ENCODE measurements at regions not wholly inside any gene's neighbourhood (a gene's known extent, or its start where the extent isn't known, plus 50 kb on each side); places are given as distances from the start of the nearest gene placed in this dataset.

DNA sequence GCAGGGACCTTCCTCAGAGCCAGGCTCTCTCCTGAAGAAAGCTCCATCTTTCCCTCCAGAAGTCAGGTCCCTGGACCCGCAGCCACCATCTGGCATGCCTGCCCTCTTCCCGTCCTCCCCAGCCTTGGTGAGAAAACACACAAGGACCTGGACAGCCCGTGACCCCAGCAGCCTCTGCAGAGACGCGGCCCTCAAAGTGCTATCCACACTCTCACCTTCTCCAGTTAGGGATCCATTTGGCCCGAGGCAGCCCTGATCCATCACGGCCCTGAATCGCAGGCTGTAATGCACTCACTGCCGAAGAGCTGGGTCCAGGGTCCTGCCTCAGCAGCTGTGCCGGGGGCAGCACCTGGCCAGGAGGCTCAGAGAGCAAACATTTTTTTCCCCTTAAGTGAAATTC lies 185.1 kb downstream of the OLFM1 start:
- TF ChIP-seq SIN3A (IDR thresholded peaks at IDR 0.05; ENCODE audit: borderline replicate concordance, insufficient read depth, low read length) = no peak
- TF ChIP-seq POLR2AphosphoS5 (IDR thresholded peaks at IDR 0.05; ENCODE audit: low read depth, low read length) = no peak
- no peak for TF ChIP-seq TAF1 (IDR thresholded peaks at IDR 0.05; ENCODE audit: borderline replicate concordance, insufficient read depth, low read length)
- no peak for TF ChIP-seq FOXP2 (optimal IDR thresholded peaks at IDR 0.05; ENCODE audit: borderline replicate concordance, extremely low read depth, extremely low read length, insufficient read depth)
- TF ChIP-seq, protein P1, sequence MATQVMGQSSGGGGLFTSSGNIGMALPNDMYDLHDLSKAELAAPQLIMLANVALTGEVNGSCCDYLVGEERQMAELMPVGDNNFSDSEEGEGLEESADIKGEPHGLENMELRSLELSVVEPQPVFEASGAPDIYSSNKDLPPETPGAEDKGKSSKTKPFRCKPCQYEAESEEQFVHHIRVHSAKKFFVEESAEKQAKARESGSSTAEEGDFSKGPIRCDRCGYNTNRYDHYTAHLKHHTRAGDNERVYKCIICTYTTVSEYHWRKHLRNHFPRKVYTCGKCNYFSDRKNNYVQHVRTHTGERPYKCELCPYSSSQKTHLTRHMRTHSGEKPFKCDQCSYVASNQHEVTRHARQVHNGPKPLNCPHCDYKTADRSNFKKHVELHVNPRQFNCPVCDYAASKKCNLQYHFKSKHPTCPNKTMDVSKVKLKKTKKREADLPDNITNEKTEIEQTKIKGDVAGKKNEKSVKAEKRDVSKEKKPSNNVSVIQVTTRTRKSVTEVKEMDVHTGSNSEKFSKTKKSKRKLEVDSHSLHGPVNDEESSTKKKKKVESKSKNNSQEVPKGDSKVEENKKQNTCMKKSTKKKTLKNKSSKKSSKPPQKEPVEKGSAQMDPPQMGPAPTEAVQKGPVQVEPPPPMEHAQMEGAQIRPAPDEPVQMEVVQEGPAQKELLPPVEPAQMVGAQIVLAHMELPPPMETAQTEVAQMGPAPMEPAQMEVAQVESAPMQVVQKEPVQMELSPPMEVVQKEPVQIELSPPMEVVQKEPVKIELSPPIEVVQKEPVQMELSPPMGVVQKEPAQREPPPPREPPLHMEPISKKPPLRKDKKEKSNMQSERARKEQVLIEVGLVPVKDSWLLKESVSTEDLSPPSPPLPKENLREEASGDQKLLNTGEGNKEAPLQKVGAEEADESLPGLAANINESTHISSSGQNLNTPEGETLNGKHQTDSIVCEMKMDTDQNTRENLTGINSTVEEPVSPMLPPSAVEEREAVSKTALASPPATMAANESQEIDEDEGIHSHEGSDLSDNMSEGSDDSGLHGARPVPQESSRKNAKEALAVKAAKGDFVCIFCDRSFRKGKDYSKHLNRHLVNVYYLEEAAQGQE (IDR thresholded peaks at IDR 0.05; ENCODE audit: insufficient read depth in 1 of 2, low read depth in 2 of 2, low read length in 2 of 2) = no peak

GRCh38 chr9:135273008-135273407 lies 185.5 kb downstream of the OLFM1 start:
- TF ChIP-seq, protein P1 (IDR thresholded peaks at IDR 0.05; ENCODE audit: insufficient read depth in 1 of 2, low read depth in 2 of 2, low read length in 2 of 2) = no peak

- no peak for TF ChIP-seq SIN3A (IDR thresholded peaks at IDR 0.05; ENCODE audit: borderline replicate concordance, insufficient read depth, low read length)
- TF ChIP-seq, protein P1 (IDR thresholded peaks at IDR 0.05; ENCODE audit: insufficient read depth in 1 of 2, low read depth in 2 of 2, low read length in 2 of 2) = no peak
- TF ChIP-seq POLR2AphosphoS5 (IDR thresholded peaks at IDR 0.05; ENCODE audit: low read depth, low read length) = no peak
- no peak for TF ChIP-seq FOXP2 (optimal IDR thresholded peaks at IDR 0.05; ENCODE audit: borderline replicate concordance, extremely low read depth, extremely low read length, insufficient read depth)
- TF ChIP-seq TAF1 (IDR thresholded peaks at IDR 0.05; ENCODE audit: borderline replicate concordance, insufficient read depth, low read length) = no peak
Measured at GRCh38 chr9:135275163-135275562, 187.7 kb downstream of the OLFM1 start.

DNA sequence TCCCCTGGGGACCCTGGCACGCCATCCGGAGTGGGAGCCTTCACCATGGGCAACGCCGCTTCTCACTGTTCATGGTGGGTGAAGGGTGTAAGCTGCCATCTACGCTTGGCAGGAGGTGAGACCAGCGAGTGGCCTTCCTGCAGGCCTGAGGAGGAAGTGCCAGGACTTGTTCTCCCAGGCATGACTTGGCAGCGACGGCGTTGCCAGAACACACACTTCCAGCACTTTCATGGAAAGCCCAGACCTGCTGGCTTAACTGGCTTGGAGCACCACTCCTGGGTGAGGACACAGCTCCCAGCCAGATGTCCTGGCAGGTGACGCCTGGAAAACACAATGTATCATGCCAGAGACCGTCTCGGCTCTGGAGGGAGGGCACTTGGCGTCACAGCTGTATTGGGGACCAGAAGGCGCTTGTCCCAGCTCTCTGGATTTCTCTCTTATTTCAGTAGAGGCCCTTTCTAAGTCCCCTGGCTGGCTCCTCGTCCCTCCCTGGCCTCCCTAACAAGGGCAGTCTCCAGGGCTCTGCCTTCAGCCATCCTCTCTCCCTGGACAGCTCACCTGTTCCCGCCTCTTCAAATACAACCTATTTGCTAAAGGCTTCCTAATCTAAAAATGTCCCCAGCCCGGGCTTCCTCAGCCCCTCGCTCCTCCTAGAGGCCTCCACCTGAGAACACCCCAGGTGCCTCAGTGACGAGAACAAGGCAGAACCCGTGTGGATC lies 188.3 kb downstream of the OLFM1 start:
- no peak for TF ChIP-seq SIN3A (IDR thresholded peaks at IDR 0.05; ENCODE audit: borderline replicate concordance, insufficient read depth, low read length)
- TF ChIP-seq, protein P1 (IDR thresholded peaks at IDR 0.05; ENCODE audit: insufficient read depth in 1 of 2, low read depth in 2 of 2, low read length in 2 of 2) = no peak
- TF ChIP-seq TAF1 (IDR thresholded peaks at IDR 0.05; ENCODE audit: borderline replicate concordance, insufficient read depth, low read length) = no peak
- no peak for TF ChIP-seq POLR2AphosphoS5 (IDR thresholded peaks at IDR 0.05; ENCODE audit: low read depth, low read length)
